Testis (tissue), 2 donors: ENCODE measurements at regions not wholly inside any gene's neighbourhood (a gene's known extent, or its start where the extent isn't known, plus 50 kb on each side); places are given as distances from the start of the nearest gene placed in this dataset.

ENCODE experiments used
- DNase-seq: peaks from one replicate; pipeline ENCODE4 v3.0.0-alpha.2; 2019
- H3K27ac ChIP-seq, 2 donors: fragments of 200-600 bp; sonication (generic); one replicate each; pipeline ENCODE4 v1.5.1; 2019
- H3K27me3 ChIP-seq: fragments of 200-600 bp; sonication (generic); one replicate; pipeline ENCODE4 v1.5.1; 2019
- H3K36me3 ChIP-seq: fragments of 200-600 bp; sonication (generic); one replicate; pipeline ENCODE4 v1.5.1; 2017; ENCODE audit warnings: low read depth; ENCODE audit errors: missing control alignments
- H3K4me1 ChIP-seq: fragments of 200-600 bp; sonication (generic); one replicate; pipeline ENCODE4 v1.5.1; 2019
- H3K4me3 ChIP-seq, 2 donors: fragments of 200-600 bp; sonication (generic); one replicate each; pipeline ENCODE4 v1.5.1; 2017 to 2019
- H3K9me3 ChIP-seq: fragments of 200-600 bp; sonication (generic); one replicate; pipeline ENCODE4 v1.5.1; 2017
- CTCF ChIP-seq, 3 experiments: fragments of 450-650 bp in 2 of 3; fragments of 200-600 bp in 1 of 3; sonication (generic) in 1 of 3; IDR thresholded peaks; one replicate each; pipeline ENCODE4 v1.5.1; 2016 to 2019; ENCODE audit warnings: antibody characterized with exemption in 3 of 3, mild to moderate bottlenecking in 2 of 3, moderate library complexity in 1 of 3
- POLR2A ChIP-seq: fragments of 450-650 bp; IDR thresholded peaks from one replicate; pipeline ENCODE4 v1.6.1; 2017; ENCODE audit warnings: antibody characterized with exemption, mild to moderate bottlenecking, moderate library complexity
- WGBS, 2 donors: methylation state at CpG; one replicate each; pipeline ENCODE4 v1.1.5; 2018; 5-methylcytosine and 5-hydroxymethylcytosine counted together
- intact Hi-C: fragments of 100-400 bp; cut with DNase I; formaldehyde crosslinking; loops from one replicate; pipeline ENCODE4 v1.15.1; 2023; ENCODE audit warnings: low total_unique reads

DNA sequence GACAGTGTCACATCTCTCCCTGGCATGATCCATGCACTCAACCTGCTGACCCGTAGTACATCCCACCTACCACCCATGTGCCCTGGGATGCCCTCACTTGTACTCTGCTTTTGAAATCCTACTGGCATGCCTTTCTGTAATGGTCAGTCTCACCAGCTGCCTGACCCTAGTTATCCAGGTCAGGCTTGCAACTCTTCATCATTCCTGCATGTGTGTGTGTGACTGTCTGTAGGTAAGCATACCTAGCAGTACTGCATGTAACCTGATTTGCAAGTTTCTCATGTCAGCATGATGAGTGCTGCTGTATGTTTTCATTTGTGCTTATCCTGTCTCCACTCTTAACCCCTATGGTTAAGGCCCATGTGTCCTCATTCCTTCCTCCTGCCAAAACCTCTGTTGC lies 202.0 kb upstream of the MTNR1B start:
- WGBS, 2 donors: 93 to 94% methylated on average over 1 of the region's 1 CpG
- intact Hi-C loops: no loop called here
- Histone ChIP-seq H3K27ac (no peak overlapping the region), H3K36me3 (no peaks in the 10 kb centered on the region), H3K4me1 (no peaks in the 10 kb centered on the region), H3K27me3 (no peaks in the 10 kb centered on the region), H3K9me3 (no peaks in the 10 kb centered on the region), H3K4me3 (no peak overlapping the region)
- TF ChIP-seq CTCF (IDR thresholded peaks at IDR 0.05): no peak
- no peak for TF ChIP-seq POLR2A
- DNase-seq: no peak

DNA sequence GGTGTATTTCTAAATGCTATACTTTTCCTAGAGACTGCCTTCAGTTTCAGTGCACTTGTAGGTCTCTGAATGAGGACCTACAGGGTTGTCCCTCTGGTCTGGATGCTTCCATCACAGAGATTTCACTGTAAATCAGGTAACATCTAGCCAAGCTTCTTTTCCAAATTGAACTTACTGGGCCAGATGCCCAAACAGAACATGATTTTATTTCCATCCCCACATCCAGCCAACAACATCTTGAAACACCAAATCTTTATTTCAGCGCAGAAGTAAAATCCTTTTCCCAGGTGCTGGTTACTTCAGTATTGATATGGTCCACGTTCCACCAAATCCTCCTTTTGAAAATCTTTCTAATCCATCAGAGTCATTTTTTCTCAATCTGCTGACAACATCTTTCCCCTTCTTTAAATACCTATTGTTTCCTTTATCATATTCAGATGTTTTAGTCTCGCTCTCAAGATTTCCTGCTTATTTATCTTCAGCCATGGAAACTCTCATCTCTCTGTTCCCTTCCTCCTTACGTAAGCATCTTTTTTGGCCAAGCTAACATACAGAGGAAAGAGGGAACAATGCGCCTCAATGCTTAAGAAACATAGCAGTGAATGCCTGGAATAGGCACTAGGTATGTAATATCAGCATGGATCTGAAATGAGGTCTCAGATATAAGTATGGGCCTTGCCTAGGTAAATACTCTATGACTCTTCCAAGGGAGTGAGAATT lies 201.2 kb upstream of the MTNR1B start:
- Histone ChIP-seq H3K27me3 (no peaks in the 10 kb centered on the region), H3K36me3 (no peaks in the 10 kb centered on the region), H3K27ac (no peak overlapping the region), H3K4me1 (no peaks in the 10 kb centered on the region), H3K9me3 (no peaks in the 10 kb centered on the region), H3K4me3 (no peak overlapping the region)
- DNase-seq: no peak
- WGBS, 2 donors: 88 to 92% methylated on average over 5 of the region's 5 CpGs
- TF ChIP-seq CTCF (IDR thresholded peaks at IDR 0.05): no peak
- TF ChIP-seq POLR2A: no peak
- intact Hi-C loops: no loop called here

- H3K4me3 ChIP-seq: no peak overlapping the region
- H3K4me1 ChIP-seq: no peaks in the 10 kb centered on the region
- no peak overlapping the region for H3K27ac ChIP-seq
- H3K36me3 ChIP-seq: no peaks in the 10 kb centered on the region
- H3K9me3 ChIP-seq: no peaks in the 10 kb centered on the region
- no peaks in the 10 kb centered on the region for H3K27me3 ChIP-seq
- 57 to 66% methylated on average over 2 of the region's 2 CpGs for WGBS, 2 donors
- no peak for DNase-seq
- intact Hi-C loops: no loop called here
- TF ChIP-seq CTCF (IDR thresholded peaks at IDR 0.05) (no peak), POLR2A (no peak)
These were observed 200.3 kb upstream of the MTNR1B start for GRCh38 chr11:92769112-92769511.

DNA sequence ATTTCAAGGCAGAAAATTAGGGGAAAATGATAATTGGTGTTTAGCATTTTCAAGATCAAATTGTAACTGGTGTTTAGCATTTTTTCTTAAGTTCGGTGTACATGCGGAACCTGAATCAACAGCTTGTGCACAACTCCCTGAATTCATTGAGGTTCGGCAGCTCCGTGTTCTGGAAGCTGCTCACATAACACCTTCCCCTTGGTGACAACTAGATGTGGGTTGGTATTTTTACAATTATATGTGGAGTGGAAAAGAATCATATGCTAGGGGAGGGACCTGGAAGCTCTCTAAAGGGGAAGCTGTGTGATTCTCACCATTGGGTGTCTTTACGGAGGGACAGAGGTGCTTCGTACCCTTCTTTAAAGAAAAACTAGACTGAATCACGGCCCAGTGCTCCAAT lies 199.0 kb upstream of the MTNR1B start:
- H3K4me1 ChIP-seq: no peaks in the 10 kb centered on the region
- no peak for DNase-seq
- intact Hi-C loops: no loop called here
- H3K9me3 ChIP-seq: no peaks in the 10 kb centered on the region
- H3K27ac ChIP-seq: no peak overlapping the region
- H3K36me3 ChIP-seq: no peaks in the 10 kb centered on the region
- WGBS, 2 donors: 91 to 93% methylated on average over 7 of the region's 7 CpGs
- H3K4me3 ChIP-seq: no peak overlapping the region
- H3K27me3 ChIP-seq: no peaks in the 10 kb centered on the region
- no peak for TF ChIP-seq POLR2A
- no peak for TF ChIP-seq CTCF (IDR thresholded peaks at IDR 0.05)

- Histone ChIP-seq H3K4me1 (no peaks in the 10 kb centered on the region), H3K36me3 (no peaks in the 10 kb centered on the region), H3K27ac (no peak overlapping the region), H3K4me3 (no peak overlapping the region), H3K27me3 (no peaks in the 10 kb centered on the region), H3K9me3 (no peaks in the 10 kb centered on the region)
- TF ChIP-seq CTCF (IDR thresholded peaks at IDR 0.05) (no peak), POLR2A (no peak)
- intact Hi-C loops: no loop called here
- DNase-seq: no peak
- WGBS, 2 donors: 83 to 91% methylated on average over 9 of the region's 9 CpGs
These were observed 198.5 kb upstream of the MTNR1B start for GRCh38 chr11:92770981-92771380.
